GM12801 (cell line): ENCODE measurements at regions not wholly inside any gene's neighbourhood (a gene's known extent, or its start where the extent isn't known, plus 50 kb on each side); places are given as distances from the start of the nearest gene placed in this dataset.

Experiments
- TF ChIP-seq, protein P1 (sequence below): IDR thresholded peaks from one replicate; pipeline ENCODE4 v1.5.1; 2011; ENCODE audit warnings: control low read depth; ENCODE audit not compliant: insufficient read length; ENCODE audit errors: extremely low read depth

DNA sequence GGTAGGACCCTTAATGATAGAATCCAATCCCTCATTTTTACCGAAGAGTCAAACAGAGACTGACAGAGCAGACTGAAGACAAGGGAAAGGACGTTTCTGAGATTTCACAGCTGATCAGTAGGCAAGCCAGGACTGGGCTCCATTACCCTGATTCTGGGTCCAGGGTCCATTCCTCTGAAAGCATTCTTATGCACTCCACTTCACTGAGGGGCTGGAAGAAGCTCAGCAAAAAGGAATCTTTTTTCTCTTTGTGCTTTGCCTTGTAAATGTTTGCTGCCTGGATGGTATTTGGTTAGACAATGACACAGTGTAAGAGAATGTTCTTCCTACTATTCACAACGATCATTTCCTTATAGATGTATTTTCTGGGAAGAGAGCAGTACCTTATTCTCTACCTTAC, 331.3 kb upstream of the PROX1 start:
- TF ChIP-seq, protein P1, sequence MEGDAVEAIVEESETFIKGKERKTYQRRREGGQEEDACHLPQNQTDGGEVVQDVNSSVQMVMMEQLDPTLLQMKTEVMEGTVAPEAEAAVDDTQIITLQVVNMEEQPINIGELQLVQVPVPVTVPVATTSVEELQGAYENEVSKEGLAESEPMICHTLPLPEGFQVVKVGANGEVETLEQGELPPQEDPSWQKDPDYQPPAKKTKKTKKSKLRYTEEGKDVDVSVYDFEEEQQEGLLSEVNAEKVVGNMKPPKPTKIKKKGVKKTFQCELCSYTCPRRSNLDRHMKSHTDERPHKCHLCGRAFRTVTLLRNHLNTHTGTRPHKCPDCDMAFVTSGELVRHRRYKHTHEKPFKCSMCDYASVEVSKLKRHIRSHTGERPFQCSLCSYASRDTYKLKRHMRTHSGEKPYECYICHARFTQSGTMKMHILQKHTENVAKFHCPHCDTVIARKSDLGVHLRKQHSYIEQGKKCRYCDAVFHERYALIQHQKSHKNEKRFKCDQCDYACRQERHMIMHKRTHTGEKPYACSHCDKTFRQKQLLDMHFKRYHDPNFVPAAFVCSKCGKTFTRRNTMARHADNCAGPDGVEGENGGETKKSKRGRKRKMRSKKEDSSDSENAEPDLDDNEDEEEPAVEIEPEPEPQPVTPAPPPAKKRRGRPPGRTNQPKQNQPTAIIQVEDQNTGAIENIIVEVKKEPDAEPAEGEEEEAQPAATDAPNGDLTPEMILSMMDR, result no peak

DNA sequence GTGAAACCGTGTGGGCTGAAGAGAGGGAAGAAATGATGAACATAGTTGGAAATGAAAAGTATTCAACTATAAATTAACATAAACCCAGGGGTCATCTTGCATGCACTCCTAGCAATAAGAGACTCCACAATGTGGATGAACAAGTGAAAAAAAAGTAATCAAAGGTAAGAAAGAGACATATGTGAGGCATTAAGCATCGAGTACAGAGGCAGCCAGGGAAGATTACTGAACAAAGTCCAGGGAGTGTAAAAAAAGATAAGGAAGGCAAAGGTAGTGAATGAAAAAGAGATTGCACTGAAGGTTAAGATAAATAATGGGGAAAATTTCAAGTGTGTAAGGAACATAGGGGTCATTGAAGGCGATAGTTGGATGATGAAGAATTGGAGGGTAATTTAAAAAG, 330.8 kb upstream of the PROX1 start:
- TF ChIP-seq, protein P1, result no peak

DNA sequence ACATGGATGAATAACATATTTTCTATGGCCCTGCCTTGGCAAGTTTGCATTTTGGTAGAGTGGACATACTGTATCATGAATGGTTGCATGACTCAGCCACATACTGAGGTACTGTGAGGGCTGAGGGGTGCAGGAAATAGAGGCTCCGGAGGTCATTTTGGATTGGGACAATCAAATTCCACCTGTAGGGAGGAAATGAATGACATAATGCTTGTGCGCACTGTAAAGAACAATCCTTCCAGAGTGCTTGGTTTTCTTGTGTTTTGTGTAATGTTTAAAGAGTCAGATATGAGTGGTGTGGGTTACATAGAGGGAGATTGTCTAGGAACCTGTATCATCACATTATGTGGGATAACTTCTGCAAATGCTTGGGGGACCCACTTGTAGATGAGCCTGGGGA, 329.9 kb upstream of the PROX1 start:
- TF ChIP-seq, protein P1, result no peak

DNA sequence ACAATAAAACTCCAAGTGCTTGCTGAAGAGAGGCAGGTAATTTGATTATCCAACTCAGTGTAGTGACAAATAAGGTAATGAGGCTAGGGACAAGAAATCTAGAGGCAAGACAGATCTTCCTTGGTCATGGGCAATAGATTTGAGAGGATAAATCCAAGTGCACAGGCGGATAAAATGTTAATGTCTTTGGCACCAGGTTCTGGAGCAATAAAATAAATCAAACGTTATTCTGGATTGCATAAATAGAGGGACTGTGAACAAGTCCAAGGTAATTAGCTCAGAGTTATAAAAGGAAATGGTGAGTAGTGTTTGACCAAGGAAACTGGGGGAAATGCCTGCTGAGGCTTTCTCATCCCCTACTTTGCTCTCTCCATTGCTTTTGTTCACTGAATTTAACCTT, 329.3 kb upstream of the PROX1 start:
- TF ChIP-seq, protein P1, result no peak

DNA sequence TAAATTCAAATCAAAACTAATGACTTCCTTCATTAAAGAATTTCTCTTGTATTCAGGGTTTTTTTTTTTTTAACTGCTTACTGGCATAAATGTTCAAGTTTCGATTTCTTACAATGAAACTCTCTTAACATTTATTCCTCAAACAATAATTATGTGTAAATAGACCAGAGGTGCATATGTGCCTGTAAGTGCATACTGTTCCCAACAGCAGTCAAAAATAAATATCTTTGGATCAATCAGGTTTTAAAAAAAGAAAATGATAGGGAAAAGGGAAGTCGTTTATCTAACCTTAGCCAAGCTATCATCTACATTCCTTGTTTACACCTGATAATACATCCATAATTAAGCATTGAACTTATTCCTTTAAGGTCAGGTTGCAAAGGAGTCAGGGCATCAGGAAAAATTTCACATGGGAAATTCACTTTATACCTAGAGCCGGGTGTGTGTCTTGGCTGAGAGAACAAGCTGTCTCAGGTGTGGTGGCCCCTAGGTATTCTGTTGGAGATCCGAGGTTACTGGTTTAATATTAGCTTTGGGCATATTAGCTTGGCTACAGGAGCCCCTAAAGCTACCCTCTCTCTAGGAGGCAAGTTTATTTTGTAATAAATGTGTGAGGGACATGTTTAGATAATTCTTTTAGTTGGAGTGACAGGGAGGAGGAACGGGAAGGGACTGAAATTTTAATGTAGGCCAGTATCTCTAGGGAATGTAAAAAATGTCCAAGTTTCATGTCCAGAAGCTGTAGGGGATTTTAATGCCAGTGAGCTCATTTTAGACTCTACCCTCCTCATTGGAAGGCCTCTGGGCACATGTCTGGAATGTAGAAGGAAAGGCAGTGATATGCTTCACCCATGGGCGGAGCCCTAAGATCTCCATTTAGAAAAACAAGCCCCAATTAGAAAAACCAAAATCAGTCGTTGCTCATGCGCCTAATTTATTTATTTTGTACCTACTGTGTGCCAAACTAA, 327.9 kb upstream of the PROX1 start:
- TF ChIP-seq, protein P1, result no peak

DNA sequence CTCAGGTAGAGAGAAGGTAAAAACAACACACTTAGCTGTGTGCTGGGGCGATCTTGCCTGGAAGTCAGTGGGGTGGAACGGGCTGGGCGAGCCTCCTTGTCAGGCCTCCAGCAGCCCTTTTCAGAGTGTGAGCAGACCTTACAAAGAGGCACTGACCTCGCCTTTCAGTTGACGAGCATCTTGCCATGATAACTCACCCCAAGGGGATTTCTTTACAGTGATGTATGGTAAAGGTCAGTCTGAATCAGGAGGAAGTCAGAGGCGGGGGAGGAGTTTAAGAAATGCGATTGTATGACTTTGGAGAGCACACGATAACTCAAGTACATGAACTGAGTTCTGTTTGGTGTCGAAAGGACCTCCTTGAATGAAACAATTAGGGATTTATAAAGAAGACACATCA, 326.5 kb upstream of the PROX1 start:
- TF ChIP-seq, protein P1, result no peak

DNA sequence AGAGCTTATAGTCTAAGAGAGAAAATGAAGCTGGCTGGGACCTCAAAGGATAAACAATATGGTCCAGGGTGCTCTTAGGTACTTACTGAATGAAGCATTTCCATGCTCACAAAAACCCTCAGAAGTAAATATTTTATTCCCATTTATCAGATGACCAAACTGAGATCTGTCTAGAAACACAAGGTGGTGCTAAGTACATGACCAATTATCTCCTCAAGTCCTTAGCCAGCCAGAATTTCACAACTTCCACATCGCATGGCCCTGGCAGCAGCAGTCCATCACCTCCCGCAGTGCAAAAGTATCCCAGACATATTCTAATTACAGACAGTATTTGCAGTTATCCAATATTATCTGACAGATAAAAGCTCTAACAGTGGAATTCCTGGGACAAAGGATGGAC, 321.7 kb upstream of the PROX1 start:
- TF ChIP-seq, protein P1, result no peak
